CD1c-positive myeloid dendritic cell (primary cell): ENCODE measurements at regions not wholly inside any gene's neighbourhood (a gene's known extent, or its start where the extent isn't known, plus 50 kb on each side); places are given as distances from the start of the nearest gene placed in this dataset.
"Not testable (repeated sequence)": the region's sequence is repeated elsewhere in the genome, so short reads cannot be mapped to it uniquely, and the experiment has no call there.

Source experiments
- DNase-seq: peaks from one replicate; pipeline ENCODE4 v3.0.0-alpha.2; 2016; ENCODE audit errors: extremely low spot score

DNA sequence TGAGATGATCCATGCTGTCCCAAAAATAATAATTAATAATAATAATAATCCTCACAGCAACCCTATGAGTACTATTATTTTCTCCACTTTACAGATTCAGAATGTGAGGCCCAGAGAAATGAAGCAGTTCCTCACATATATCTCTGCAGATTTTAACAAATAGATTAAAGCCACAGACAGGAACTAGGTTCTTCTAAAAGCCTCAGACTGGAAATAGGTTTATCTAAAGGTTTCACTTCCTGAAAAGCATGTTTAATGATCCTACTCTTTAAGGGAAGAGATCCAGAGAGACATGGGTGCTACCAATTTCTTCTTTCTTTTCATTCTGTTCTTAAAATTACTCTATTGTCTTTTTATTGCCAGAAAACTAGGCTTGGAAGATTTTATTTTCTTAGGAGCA, 1079.4 kb upstream of the COX7C start:
- peak; percentile 12 for DNase-seq

DNA sequence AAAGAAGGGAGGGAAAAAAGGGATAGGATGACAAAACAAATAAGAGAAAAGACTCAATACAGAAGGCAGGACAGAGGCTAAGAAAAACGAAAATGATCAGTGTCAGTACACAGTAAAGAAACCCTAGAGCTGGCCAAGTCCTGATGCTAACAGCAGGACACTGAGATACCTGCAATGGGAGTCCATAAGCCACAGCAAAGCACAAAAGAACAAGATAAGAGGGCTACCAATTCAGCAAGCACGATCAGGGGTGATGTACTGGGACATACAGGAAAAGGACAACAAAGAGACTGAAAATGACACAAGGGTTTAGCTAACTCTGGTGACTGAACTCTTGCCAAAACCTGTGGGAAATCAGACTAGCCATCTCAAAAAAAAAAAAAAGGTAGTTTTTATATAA, 1072.6 kb upstream of the COX7C start:
- no peak for DNase-seq

DNA sequence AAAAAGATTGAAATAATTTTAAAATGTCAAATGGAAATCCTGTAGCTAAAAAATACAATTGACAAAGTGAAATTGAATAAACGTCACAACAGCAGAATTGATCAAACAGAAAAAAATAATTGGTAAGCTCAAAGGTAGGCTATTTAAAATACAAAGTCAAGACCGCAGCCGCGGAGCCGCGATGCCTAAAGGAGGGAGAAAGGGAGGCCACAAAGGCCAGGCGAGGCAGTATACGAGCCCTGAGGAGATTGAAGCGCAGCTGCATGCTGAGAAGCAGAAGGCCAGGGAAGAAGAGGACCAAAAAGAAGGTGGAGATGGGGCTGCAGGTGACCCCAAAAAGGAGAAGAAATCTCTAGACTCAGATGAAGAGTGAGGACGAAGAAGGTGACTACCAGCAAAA, 1068.5 kb upstream of the COX7C start:
- DNase-seq = no peak

DNA sequence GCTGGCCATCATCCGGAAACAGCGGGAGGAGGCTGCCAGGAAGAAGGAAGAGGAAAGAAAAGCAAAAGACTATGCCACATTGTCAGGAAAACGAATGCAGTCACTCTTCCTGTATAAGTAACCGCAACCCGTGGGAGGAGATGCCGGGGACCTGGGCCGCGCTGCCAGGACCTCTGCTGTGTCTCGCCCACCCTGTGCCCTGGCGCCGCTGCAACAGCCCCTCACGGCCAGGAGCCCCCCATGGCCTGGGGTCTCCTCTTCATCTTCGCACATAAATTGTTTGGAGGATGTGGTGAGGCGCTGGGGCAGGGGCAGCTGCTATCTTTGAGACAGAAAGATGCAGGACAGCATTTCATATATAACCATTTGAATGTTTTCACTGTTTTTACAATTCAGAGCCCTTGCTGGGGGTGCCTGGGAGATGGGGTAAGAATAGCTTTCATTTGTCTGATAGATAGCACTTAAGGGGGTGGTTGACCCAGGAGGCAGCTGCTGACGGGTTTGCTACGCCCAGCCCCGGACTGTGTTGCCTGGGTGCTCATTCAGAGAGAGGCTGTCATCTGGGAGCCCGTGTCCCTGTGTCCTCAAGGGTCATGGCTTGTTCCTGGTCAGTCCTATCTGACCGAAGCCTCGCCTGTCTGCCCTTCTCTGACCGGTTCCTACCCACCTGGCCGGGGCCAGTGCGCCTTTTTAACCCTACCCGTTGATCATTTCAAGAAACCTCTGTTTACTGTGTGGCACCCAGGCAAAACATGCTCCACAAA, 1067.7 kb upstream of the COX7C start:
- no peak for DNase-seq

- DNase-seq = no peak
Observed at GRCh38 chr5:85556464-85556863, 1061.3 kb upstream of the COX7C start.

DNA sequence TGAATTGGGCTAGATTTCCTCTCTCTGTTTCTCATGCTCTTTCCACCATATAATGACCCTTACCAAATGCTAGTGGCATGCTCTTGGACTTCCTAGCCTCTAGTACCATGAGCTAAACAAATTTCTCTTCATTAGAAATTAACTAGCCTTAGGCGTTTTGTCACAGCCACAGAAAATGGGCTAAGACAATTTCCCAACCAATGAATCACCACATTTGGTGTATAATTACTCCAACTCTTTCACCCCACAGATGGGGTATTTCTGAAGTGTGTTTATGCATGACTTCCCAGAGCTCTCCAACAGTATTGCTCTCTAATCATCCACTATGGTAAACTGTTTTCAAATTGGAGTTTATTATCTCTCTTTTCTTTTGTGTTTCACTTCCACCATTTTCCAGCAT, 1041.1 kb upstream of the COX7C start:
- no peak for DNase-seq

GRCh38 chr5:85587806-85588205, 1029.9 kb upstream of the COX7C start:
- DNase-seq = not testable (repeated sequence)

DNA sequence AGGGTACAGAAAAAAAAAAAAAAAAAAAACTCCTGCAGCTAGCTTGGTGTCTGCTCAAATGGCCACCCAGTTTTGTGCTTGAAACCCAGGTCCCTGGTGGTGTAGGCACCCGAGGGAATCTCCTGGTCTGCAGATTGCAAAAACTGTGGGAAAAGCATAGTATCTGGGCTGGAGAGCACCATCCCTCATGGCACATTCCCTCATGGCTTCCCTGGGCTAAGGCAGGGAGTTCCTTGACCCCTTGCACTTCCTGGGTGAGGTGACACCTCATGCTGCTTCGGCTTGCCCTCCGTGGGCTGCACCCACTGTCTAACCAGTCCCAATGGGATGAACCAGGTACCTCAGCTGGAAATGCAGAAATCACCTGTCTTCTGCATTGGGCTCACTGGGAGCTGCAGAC, 1029.5 kb upstream of the COX7C start:
- DNase-seq = not testable (repeated sequence)

DNA sequence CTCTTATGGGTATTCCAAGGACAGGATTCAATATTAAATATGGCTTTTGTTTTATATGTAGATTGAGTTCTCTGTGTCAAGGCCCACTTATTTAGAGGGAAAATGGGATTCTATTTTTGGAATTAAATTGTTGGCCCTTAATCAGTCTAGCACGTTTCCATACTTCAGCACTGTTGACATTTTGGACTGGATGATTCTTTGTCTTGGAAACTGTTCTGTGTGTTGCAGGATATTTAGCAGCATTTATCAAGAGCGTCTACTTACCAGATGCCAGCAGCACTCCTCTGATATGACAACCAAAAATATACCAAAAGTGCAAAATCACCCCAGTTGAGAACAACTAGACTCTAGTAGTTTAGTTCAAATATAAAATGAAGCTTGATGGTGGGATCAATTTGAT, 1027.0 kb upstream of the COX7C start:
- DNase-seq = no peak

GRCh38 chr5:85591311-85591710, 1026.4 kb upstream of the COX7C start:
- DNase-seq = no peak

- no peak for DNase-seq
Observed at GRCh38 chr5:85602843-85603242, 1014.9 kb upstream of the COX7C start.

DNA sequence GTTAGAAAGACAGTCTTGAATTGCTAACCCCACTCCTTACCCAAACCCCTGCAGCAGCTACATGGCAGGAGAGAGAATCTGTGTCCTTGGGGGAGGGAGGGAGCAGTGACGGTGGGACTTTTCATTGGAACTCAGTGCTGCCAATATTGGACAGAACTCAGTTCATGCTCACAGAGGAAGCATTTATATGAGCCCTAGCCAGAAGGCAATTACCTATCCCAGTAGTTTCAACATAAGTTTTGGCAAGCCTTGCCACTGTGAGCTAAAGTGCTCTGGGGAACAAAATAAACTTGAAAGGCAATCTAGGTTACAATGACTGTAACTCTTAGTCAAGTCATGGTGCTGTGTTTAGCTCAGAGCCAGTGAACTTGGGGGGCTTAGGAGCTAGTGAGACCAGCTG, 1013.4 kb upstream of the COX7C start:
- DNase-seq = no peak

- DNase-seq = no peak
Observed at GRCh38 chr5:85604786-85605185, 1013.0 kb upstream of the COX7C start.

GRCh38 chr5:85605381-85605780, 1012.4 kb upstream of the COX7C start:
- no peak for DNase-seq

GRCh38 chr5:85614489-85614888, 1003.3 kb upstream of the COX7C start:
- no peak for DNase-seq

GRCh38 chr5:85621668-85622067, 996.1 kb upstream of the COX7C start:
- DNase-seq = no peak

DNA sequence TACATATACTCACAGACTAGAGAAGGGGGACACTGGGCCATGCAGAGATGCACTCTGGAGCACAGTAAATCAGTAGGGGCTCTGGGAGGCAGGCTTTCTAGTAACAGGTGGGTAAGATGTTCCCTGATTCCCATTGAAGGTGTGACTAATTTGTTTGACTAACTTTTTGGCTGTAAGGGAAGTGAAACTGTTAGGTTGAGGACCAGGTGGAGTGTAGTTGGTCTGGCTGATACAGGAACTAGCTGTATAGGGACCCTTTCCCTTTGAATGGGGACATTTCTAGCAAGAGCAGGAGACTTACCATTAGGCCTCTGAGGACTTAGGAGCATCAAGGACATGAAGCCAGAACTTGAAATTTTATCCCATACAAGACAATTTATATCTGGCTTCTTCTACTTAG, 989.6 kb upstream of the COX7C start:
- no peak for DNase-seq

DNA sequence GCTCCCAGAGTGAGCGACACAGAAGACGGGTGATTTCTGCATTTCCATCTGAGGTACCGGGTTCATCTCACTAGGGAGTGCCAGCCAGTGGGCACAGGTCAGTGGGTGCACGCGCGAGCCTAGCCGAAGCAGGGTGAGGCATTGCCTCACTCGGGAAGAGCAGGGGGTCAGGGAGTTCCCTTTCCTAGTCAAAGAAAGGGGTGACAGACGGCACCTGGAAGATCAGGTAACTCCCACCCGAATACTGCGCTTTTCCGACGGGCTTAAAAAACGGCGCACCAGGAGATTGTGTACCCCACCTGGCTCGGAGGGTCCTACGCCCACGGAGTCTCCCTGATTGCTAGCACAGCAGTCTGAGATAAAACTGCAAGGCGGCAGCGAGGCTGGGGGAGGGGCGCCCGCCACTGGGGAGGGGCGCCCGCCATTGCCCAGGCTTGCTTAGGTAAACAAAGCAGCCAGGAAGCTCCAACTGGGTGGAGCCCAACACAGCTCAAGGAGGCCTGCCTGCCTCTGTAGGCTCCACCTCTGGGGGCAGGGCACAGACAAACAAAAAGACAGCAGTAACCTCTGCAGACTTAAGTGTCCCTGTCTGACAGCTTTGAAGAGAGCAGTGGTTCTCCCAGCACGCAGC, 979.1 kb upstream of the COX7C start:
- DNase-seq = not testable (repeated sequence)

GRCh38 chr5:85646036-85646435, 971.7 kb upstream of the COX7C start:
- DNase-seq = no peak

DNA sequence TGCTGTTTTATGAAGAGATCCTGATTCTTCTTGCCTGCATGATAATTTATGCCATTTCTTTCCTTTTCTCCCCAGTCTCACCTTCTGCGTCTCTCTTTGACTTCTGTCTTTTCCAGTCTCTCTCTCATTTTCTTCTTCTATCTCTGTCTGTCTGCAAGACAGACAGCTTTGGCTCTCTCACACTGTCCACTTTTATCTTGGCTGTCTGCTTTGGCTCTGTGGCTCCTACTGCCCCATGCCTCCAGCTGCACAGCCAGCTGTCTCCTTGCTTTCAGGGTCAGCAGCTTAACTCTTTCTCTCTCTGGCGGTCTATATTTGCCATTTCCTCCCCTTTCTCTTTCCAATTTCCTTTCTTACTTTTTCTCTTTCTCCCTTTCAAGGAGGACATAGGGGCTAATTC, 971.1 kb upstream of the COX7C start:
- DNase-seq = no peak

GRCh38 chr5:85647349-85648127, 970.2 kb upstream of the COX7C start:
- no peak for DNase-seq

GRCh38 chr5:85648495-85648894, 969.2 kb upstream of the COX7C start:
- DNase-seq = no peak

- DNase-seq = no peak
Observed at GRCh38 chr5:85651731-85652130, 966.0 kb upstream of the COX7C start.
